GM19463 (cell line): ENCODE measurements at regions not wholly inside any gene's neighbourhood (a gene's known extent, or its start where the extent isn't known, plus 50 kb on each side); places are given as distances from the start of the nearest gene placed in this dataset.

Experiments used
- ATAC-seq: cut with Tn5 transposase; IDR thresholded peaks from one replicate; pipeline ENCODE4 v1.9.1; 2021; ENCODE audit warnings: mild to moderate bottlenecking, moderate library complexity; ENCODE audit not compliant: unreplicated experiment

DNA sequence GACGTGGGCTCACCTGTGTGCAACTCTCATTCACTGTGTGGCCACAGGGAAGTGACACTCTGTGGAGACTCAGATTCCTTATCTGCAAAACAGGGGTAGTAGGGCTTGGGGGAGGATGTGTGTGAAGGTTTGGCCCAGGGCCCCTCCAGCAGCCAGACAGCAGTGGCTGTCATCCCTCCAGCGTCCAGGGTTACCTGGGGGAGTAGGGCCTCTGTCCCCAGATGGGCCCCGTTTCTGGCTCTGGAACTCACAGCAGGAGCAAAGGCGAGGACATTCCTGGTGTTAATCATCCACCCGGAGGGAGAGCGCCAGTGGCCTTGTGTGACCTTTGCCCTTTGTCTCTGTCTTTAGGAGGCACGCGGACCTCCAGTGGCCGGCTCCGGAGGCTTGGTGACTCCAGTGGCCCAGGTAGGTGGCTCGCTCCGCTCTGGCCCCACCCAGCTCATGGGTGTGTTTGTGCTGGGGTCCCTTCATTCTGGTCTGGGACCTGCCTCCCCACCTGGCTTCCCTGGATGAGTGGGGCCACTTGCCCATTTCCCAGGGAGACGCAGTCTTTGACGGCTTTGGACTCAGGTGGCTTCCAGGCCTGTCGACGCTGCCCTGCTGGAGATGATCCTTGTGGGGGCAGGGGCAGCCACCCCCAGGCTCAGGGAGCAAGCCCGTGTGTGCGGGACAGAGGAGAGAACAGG lies 166.2 kb downstream of the SEC14L1 start:
- no peak for ATAC-seq

DNA sequence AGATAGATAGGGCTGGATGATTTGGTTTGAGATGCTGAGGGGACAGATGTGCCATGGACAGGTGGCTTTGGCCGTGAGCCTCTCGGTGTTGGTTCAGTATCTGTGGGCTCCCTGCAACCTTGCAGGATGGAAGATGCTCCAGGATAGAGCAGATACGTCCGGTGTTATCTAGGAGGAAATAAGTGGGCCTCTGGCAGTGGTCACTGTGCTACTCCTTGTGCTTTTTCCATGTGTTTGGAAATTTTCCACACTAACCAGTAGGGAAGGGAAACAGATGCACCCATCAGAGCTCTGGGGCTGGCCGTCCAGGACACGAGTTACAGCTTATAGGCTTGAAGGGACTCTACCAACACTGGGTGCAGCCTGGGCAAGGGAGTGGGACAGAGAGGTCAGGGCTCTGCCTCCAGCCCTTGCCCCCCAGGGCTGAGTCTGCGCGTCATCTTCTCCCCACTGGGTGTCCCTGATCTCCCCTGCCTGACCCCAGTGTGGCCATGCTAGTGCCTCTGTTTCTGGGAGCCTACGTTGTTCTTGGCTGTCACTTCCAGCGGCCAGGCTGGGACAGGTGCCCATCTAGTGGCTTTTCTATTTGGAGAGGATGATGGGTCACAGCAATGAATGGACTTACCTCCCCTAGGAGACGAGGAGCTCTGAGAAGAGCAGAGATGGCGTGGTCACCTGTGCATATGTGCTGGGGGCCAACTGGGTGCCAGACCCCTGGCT lies 166.9 kb downstream of the SEC14L1 start:
- no peak for ATAC-seq

GRCh38 chr17:77308861-77309726 lies 168.3 kb downstream of the SEC14L1 start:
- no peak for ATAC-seq

DNA sequence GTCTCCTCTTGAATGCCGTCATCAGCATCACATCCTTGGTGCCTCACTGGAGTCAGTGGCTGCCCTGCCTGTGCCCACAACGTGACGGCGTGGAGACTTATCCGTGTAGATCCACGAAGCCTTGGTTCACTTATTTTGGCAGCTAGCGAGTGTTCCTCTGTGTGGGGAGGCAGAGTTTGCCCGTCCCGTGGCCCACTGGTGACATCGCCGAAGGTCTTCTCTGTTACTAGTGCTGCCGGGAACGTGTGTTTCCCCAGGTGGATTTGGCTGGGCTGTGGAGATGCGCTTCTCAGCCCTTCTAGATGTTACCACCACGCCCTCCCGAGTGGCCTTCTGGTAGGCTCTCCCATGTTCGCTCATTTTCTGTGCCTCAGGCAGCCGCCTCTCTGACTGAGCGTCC lies 169.6 kb downstream of the SEC14L1 start:
- no peak for ATAC-seq

DNA sequence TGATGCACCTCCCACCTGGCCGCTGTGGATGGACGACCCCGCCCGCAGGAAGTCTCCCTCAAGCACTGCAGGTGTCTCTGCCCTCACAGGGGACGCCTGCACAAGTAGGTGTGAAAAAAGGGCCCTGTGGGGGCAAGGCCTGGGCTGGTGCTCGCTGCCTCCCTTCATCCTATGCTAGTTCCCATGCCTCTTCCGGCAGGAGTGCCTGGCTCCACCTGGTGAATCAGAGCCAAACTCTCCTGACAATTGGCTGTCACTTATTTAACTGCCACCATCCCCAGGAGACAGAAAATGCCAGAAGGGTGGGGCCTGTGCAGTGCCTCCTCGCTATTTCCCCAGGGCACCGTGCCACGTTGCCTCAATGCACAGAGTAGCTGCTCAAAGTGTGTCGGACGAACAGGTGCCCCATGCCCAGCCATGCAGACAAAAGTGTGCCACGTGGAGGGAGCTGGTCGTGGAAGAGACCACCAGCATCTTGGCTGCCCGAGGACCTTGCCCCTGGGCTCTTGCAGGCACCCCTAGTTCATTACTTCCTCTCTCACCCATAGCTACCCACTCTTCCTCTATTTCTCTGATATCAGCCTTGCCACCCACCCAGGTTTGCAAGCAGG lies 170.7 kb downstream of the SEC14L1 start:
- no peak for ATAC-seq

DNA sequence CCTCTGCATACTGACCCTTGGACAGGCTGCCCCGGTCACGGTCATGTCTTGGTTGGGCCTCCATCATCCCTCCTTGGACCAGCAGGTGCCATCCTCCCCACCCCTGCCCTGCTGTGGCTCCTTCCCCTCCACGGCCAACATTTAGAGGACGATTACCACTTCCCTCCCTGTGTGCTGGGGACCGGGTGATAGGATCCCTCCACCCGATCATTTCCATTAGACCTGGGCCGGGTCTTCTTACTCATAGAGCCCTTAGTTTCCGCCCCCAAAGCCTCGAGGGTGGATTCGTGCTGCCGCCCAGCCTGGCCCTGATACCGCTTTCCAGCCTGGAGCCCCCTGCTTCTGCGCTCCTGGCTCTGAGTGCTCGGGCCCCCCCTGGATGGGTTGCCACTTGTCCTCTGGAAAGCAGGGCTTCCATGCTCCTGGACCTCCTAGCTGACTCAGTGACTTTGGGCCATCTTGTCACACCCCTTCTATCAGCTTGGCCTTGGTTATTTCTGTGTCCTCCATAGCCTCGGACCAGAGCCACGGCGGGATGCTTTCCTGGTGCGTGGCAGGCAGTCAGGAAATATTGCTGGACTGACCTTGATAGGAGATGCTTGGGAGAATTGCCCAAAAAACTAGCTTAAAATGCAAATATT lies 171.4 kb downstream of the SEC14L1 start:
- ATAC-seq: no peak

DNA sequence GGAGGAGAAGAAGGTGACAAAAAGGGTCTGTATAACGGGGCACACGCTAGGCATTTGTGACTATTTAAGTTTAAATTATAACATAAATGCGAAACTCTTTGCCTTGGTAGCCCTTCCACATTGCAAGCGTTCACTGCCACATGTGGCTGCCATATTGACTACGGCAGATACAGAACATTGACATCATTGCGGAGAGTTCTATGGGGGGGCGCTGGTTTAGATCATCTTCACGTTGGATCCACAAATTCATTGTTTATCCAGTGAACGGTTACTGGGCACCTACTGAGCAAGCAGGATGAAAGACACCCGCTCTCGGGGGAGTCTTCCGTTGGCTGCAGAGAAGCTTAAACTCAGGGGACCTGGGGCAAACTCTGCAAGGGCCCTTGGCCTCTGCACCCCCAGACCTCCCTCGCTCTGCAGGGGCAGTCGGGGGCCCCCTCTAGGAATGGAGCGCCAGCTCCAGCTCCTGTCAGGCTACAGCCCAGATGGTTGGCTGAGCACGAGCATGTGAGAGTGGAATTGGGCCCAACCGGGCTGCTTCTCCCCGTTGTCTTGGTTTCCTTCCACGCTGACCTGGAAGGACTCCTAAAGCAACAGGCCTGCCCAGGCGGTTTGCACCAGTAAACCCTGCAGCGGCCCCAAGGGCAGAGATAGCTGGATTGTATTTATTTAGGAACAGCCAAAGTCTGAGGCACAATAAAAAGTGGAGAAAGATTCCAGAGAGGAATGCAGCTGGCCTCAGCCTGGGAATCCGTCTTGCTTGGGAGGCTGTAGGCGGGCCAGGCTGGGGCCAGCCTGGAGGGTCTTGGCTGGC lies 172.2 kb downstream of the SEC14L1 start:
- no peak for ATAC-seq

GRCh38 chr17:77313831-77314230 lies 173.1 kb downstream of the SEC14L1 start:
- ATAC-seq: no peak

DNA sequence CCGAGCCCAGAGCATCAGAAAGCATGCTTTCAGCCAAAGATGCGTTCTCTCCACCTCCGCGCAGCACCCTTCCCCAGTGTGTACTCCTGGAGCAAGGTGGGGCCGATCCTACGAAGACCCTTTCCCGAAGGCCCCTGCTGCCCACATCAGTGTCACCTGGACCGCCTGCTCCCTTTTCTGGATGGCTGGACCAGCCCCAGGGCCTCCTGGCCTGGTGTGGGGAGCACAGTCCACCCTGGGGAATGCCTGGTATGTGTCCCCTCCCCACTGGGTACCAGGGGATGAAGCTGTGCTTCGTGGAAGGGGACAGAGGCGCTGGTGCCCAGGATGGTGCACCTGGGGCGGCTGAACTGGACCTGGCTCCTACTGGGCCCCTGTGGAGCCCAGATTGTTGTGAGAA lies 173.8 kb downstream of the SEC14L1 start:
- ATAC-seq: no peak

DNA sequence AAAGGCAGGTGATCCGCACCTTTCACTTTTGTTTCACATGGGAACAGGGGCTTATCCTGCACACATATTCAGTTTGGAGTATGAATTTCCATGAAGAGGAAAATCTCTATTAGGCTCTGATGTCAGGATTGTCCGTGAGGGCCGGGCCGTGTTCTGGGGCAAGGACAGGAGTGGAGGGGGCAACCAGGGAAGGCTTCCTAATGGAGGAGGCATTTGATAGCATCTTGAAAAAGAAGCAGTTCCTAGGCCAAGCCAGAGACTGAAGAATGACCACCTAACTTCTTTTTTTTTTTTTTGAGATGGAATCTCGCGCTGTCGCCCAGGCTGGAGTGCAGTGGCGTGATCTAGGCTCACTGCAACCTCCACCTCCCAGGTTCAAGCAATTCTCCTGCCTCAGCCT lies 174.2 kb downstream of the SEC14L1 start:
- no peak for ATAC-seq

- no peak for ATAC-seq
These were observed 174.9 kb downstream of the SEC14L1 start for GRCh38 chr17:77315551-77316190.

DNA sequence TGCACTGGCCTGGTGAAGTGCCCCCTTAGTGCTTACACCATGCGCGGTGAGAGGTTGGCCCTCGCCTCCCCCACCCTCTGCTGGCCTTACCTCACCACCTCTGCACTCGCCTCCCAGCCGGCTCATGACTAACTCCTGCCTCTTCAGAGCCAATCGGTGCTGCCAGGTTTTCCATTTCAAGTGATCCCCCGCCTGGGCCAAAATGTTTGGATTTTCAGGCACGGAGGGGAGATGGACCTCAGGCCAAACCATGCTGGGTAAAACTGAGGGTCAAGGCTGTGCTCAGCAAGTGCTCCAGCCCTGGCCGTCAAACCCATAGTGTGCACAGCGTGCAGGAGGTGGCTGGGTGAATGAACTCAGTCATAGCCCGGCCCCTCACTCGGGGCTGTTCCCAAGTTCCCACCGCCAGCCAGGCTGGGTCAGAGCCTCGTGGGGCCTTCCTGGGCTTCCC lies 175.4 kb downstream of the SEC14L1 start:
- no peak for ATAC-seq

DNA sequence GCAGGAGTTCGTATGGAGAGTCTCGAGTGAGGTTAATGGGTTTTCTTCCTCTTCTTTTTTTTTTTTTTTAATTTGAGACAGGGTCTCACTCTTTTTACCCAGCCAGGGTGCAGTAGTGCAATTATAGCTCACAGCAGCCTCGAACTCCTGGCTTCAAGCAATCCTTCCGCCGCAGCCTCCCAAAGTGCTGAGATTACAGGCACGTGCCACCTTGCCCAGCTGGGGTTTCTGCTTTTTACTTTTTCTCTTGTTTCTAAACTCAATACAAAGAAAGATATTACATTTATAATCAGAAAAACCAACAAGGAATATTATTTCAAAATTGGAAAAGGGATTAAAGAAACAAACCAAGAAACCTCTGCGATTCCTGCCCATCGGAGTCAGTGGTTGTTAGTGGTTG lies 175.9 kb downstream of the SEC14L1 start:
- no peak for ATAC-seq

DNA sequence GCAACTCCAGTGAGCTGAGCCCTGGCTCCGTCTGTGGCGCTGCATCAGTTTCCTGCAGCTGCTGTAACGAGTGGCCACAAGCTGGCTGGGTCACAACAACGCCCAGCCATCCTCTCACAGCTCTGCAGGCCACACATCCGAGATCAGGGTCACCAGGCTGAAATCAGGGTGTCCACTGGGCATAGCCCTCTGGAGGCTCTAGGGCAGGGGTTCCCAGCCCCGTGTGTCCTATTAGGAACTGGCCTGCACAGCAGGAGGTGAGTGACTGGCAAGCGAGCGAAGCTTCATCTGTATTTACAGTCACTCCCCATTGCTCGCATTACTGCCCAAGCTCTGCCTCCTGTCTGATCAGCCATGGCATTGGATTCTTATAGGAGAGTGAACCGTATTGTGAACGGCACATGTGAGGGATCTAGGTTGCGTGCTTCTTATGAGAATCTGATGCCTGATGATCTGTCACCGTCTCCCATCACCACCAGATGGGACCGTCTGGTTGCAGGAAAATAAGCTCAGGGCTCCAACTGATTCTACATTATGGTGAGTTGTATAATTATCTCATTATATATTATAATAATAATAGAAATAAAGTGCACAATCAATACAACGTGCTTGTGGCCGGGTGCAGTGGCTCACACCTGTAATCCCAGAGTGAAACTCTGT lies 176.5 kb downstream of the SEC14L1 start:
- no peak for ATAC-seq

- ATAC-seq: no peak
These were observed 177.3 kb downstream of the SEC14L1 start for GRCh38 chr17:77318021-77318420.

GRCh38 chr17:77318491-77319210 lies 177.9 kb downstream of the SEC14L1 start:
- no peak for ATAC-seq

GRCh38 chr17:77319211-77320043 lies 178.7 kb downstream of the SEC14L1 start:
- peak; percentile 49 for ATAC-seq
